HEK293T (cell line): ENCODE measurements at regions not wholly inside any gene's neighbourhood (a gene's known extent, or its start where the extent isn't known, plus 50 kb on each side); places are given as distances from the start of the nearest gene placed in this dataset.
"Not testable (repeated sequence)": the region's sequence is repeated elsewhere in the genome, so short reads cannot be mapped to it uniquely, and the experiment has no call there.

Experiments used
- CTCF ChIA-PET: fragments of 350-600 bp; formaldehyde crosslinking; extraction: SDS; loops from one replicate; lab custom pipeline; 2021; ENCODE audit warnings: antibody characterized with exemption, inconsistent platforms; lab: Yijun Ruan, JAX
- POLR2A ChIA-PET: fragments of 350-600 bp; formaldehyde crosslinking; extraction: SDS; loops from one replicate; lab custom pipeline; 2020; ENCODE audit warnings: antibody characterized with exemption, inconsistent platforms; lab: Yijun Ruan, JAX
- DNase-seq: peaks from one replicate; pipeline ENCODE4 v3.0.0; 2012; ENCODE audit warnings: mixed read lengths; ENCODE audit errors: extremely low spot score
- ARNT ChIP-seq: fragments of 450-650 bp; IDR thresholded peaks from 2 replicates; pipeline ENCODE4 v1.6.1; 2017; ENCODE audit warnings: mild to moderate bottlenecking
- BHLHE40 ChIP-seq: fragments of 450-650 bp; IDR thresholded peaks from 2 replicates; pipeline ENCODE4 v1.6.1; 2016; ENCODE audit warnings: mild to moderate bottlenecking, moderate library complexity, borderline replicate concordance
- CTBP1 ChIP-seq: fragments of 450-650 bp; IDR thresholded peaks from 2 replicates; pipeline ENCODE4 v1.6.1; 2016; ENCODE audit warnings: borderline replicate concordance
- ELF4 ChIP-seq: fragments of 450-650 bp; IDR thresholded peaks from 2 replicates; pipeline ENCODE4 v1.6.1; 2017; ENCODE audit warnings: antibody characterized with exemption
- FOXA1 ChIP-seq: fragments of 450-650 bp; IDR thresholded peaks from 2 replicates; pipeline ENCODE4 v1.6.1; 2016; ENCODE audit warnings: mild to moderate bottlenecking
- FOXK2 ChIP-seq: fragments of 450-650 bp; IDR thresholded peaks from 2 replicates; pipeline ENCODE4 v1.6.1; 2016; ENCODE audit warnings: mild to moderate bottlenecking
- FOXM1 ChIP-seq: fragments of 450-650 bp; IDR thresholded peaks from 2 replicates; pipeline ENCODE4 v1.6.1; 2017; ENCODE audit warnings: mild to moderate bottlenecking, borderline replicate concordance
- HDGF ChIP-seq: fragments of 450-650 bp; IDR thresholded peaks from 2 replicates; pipeline ENCODE4 v1.6.1; 2017; ENCODE audit warnings: antibody characterized with exemption, borderline replicate concordance
- L3MBTL2 ChIP-seq: fragments of 450-650 bp; conservative IDR thresholded peaks from 2 replicates; pipeline ENCODE4 v1.6.1; 2016; ENCODE audit warnings: mild to moderate bottlenecking
- LEF1 ChIP-seq: fragments of 450-650 bp; IDR thresholded peaks from 2 replicates; pipeline ENCODE4 v1.6.1; 2017; ENCODE audit warnings: mild to moderate bottlenecking, borderline replicate concordance
- NFRKB ChIP-seq: fragments of 450-650 bp; IDR thresholded peaks from 2 replicates; pipeline ENCODE4 v1.6.1; 2016; ENCODE audit warnings: mild to moderate bottlenecking, moderate library complexity
- PKNOX1 ChIP-seq: fragments of 450-650 bp; IDR thresholded peaks from 2 replicates; pipeline ENCODE4 v1.6.1; 2016
- SP1 ChIP-seq: fragments of 450-650 bp; IDR thresholded peaks from 2 replicates; pipeline ENCODE4 v1.6.1; 2017
- SUZ12 ChIP-seq: fragments of 450-650 bp; IDR thresholded peaks from 2 replicates; pipeline ENCODE4 v1.6.1; 2016; ENCODE audit warnings: mild to moderate bottlenecking
- TARDBP ChIP-seq: fragments of 450-650 bp; IDR thresholded peaks from 2 replicates; pipeline ENCODE4 v1.6.1; 2016
- ZNF384 ChIP-seq: fragments of 450-650 bp; IDR thresholded peaks from 2 replicates; pipeline ENCODE4 v1.6.1; 2016

GRCh38 chr2:64250751-64251423 lies 106.7 kb upstream of the PELI1 start:
- TF ChIP-seq ZNF384, result no peak
- no peak for TF ChIP-seq FOXK2
- TF ChIP-seq NFRKB, result no peak
- no peak for TF ChIP-seq SP1
- no peak for TF ChIP-seq SUZ12
- no peak for TF ChIP-seq ARNT
- no peak for TF ChIP-seq PKNOX1
- no peak for TF ChIP-seq FOXM1
- ChIA-PET CTCF (no interaction called here), POLR2A (no interaction called here)
- no peak for DNase-seq

- no peak for DNase-seq
- CTCF ChIA-PET, result no interaction called here
- no peak for TF ChIP-seq ZNF384
- TF ChIP-seq L3MBTL2, result no peak
- TF ChIP-seq FOXA1, result no peak
- no peak for TF ChIP-seq BHLHE40
- TF ChIP-seq FOXK2, result no peak
- TF ChIP-seq PKNOX1, result no peak
- no peak for TF ChIP-seq HDGF
- no peak for TF ChIP-seq NFRKB
- no peak for TF ChIP-seq FOXM1
- TF ChIP-seq ARNT, result no peak
- no peak for TF ChIP-seq SP1
- TF ChIP-seq ELF4, result no peak
- TF ChIP-seq LEF1, result no peak
- POLR2A ChIA-PET, result no interaction called here
Observed at GRCh38 chr2:64251497-64252250, 107.5 kb upstream of the PELI1 start.

- DNase-seq, CTCF ChIA-PET, POLR2A ChIA-PET: not testable (repeated sequence)
Observed at GRCh38 chr2:64252251-64252978, 108.2 kb upstream of the PELI1 start.

GRCh38 chr2:64253421-64253820 lies 109.2 kb upstream of the PELI1 start:
- DNase-seq, POLR2A ChIA-PET, CTCF ChIA-PET: not testable (repeated sequence)

- POLR2A ChIA-PET, result no interaction called here
- TF ChIP-seq LEF1, result no peak
- TF ChIP-seq ZNF384, result no peak
- no peak for TF ChIP-seq PKNOX1
- TF ChIP-seq FOXK2, result no peak
- TF ChIP-seq NFRKB, result no peak
- no peak for TF ChIP-seq BHLHE40
- TF ChIP-seq SP1, result no peak
- no peak for TF ChIP-seq HDGF
- TF ChIP-seq CTBP1, result no peak
- no peak for TF ChIP-seq ARNT
- no peak for TF ChIP-seq SUZ12
- TF ChIP-seq L3MBTL2, result no peak
- TF ChIP-seq TARDBP, result no peak
- TF ChIP-seq FOXM1, result no peak
- no peak for TF ChIP-seq ELF4
- TF ChIP-seq FOXA1, result no peak
- no peak for DNase-seq
- CTCF ChIA-PET, result no interaction called here
Observed at GRCh38 chr2:64258566-64258965, 114.3 kb upstream of the PELI1 start.

GRCh38 chr2:64259312-64259711 lies 115.1 kb upstream of the PELI1 start:
- no peak for DNase-seq
- POLR2A ChIA-PET, result no interaction called here
- CTCF ChIA-PET, result no interaction called here

More at GRCh38 chr2:64259312-64259711, 115.1 kb upstream of the PELI1 start:
- TF ChIP-seq FOXA1 (no peak), FOXM1 (no peak), TARDBP (no peak), BHLHE40 (no peak), SP1 (no peak)
